ENCODE measurements at regions not wholly inside any gene's neighbourhood (a gene's known extent, or its start where the extent isn't known, plus 50 kb on each side); places are given as distances from the start of the nearest gene placed in this dataset.
"Not testable (repeated sequence)": the region's sequence is repeated elsewhere in the genome, so short reads cannot be mapped to it uniquely, and the experiment has no call there.

DNA sequence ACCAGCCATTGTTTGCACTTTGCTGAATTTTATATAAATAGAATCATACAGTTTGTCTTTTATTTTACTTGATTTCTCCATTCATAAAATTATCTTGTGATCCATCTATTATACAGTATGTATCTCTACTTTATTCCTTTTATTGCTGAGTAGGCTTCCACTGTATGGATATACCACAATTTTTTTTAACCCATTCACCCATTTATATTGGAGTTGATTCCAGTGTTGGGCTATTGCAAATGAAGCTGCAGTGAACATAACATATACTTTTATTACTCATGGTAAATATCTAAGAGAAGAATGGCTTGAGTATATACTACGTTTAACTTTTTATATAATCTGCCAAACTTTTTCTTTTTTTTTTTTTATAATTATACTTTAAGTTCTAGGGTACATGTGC lies 463.6 kb downstream of the ETNK1 start:
- no peak for DNase-seq

DNA sequence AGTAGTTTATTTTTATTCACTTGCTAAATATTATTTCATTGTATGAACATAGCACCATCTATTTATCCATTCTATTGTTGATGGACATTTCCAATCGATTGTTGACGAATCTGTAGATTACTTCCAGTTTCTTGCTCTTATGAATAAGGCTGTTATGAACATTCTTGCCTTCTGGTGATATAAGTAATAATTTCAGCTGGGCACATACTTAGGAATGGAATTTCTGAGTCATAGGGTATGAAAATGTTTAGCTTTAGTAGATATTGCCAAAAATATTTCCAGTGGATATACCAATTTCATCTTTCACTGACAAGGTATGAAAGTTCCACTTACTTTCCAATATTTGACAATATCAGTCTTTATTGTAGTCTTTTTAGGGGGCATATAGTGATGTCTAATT lies 468.5 kb downstream of the ETNK1 start:
- no peak for DNase-seq

DNA sequence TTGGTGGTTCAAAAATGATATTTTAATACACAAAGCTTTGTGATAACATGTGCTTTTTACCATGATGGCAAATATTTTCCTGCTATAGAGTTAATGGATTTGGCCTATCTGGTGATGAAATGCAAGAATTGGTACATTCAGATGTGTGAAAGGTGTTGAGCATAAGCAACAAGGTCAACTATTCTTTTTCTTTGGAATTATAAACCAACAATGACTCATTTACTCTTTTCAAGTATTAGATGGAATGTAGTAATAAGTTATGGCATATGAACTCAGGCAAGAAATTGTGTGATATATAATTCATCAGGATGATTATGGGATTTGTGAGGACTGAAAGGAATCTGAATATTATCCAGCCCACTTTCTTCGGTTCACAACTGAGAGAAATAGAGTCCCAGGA lies 471.4 kb downstream of the ETNK1 start:
- no peak for DNase-seq

DNA sequence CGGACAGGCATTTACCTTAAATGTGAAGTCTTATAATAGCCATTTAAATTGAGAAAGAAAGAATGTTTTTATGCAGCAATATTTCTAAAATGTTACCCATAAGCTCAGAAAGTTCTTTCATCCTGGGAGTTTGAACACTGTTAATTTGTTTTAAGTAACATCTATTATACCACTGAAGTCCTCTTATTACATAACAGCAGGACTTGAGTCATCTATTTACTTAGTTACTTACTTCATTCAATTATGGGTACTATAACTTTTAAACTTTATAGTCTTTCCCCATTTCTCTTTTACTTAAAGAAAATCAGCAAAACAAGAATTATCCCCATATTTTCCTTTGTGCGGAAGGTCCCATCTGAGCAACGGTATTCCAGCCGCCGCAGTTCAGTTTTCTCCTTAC lies 473.1 kb downstream of the ETNK1 start:
- no peak for DNase-seq

DNA sequence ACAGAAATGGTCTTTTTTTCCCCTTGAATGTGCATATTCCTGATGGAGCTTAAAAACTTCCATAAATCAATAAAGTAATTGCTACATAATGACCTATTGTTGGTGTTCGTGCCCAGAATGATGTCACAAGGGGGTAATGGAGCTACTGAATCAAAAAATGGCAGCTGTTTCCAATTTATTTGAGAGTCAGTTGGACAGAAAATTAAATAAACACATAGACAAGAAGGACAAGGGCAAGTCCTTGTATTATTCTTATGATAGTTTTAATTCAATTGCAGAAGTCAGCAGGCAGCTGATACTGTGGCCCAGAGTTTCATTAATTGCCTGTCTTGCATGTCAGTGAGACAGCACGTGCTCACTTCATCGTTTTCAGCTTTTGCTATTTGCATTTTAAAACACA lies 473.5 kb downstream of the ETNK1 start:
- DNase-seq, result no peak

DNA sequence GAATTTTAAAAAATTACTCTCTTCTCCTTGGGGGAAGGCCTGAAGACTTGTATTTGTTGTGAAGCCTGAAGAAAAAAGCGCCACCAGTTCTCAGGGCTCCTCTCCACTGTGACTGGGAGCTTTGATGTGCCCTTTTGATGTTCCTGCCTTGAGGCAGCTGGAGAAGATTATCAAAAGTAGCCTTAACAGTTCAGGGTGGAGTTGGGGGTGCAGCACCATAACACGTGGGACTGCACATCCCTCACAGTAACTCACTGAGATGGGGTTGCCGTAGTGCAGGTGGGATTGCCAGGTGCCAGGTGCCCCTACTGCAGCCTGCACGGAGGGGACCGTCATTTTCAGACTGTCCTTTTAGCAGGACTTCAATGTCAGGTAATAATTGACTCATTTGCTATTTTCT lies 474.1 kb downstream of the ETNK1 start:
- DNase-seq, result no peak

DNA sequence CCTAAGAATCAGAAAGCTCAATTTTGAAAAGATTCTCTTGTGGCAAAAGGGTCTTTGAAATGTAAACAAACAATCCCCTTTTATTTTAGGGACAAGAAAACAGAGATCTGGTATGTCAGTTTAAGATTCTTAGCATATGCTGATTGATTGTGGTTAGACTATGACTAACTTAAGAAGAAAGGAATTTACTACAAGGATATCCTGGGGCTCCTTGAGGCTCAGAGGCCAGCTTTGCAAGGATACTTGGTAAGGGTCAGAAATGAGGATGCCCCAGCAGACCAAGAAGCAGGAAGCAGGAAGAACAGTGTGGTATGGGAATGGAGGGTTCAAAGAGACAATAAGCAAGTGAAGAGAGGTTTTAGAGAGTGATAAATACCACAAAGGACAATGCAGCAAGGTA lies 474.6 kb downstream of the ETNK1 start:
- no peak for DNase-seq

DNA sequence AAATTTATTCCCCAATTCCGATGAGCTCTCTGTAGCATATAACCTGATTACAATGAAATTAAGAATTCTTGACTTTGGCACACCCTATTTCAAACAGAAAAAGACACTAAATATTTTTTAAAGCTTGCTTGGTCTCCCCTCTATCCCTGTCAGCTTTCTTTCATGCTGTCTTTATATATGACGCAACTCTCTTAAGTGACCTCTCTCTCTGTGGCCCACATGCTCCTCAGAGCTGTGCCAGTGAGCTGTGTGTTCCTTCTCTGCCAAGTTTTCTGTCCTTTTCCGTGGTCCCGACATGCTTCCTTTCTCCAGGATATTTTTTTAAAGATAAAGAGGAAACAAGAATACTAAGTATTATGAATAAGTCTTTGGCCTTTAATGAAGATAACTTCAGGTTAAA lies 484.0 kb downstream of the ETNK1 start:
- no peak for DNase-seq

DNA sequence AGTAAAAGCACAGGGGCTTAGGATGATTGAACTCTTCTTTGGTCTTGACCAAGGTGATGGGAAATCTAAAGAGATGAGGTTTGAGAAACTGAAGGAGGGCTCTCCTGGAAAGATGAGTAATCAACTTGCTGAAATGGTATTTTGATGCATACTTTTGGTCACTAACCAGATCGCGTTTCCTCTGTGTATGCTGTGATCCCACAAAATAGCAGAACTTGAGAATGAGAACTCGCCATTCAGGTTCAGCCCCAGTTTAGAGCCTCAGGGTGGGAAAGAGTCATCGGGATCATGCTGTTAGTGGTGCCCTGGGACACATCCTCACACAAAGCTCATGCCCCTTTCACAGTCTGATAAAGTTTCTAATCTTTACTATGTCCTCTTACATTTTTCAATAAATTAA lies 488.8 kb downstream of the ETNK1 start:
- no peak for DNase-seq

DNA sequence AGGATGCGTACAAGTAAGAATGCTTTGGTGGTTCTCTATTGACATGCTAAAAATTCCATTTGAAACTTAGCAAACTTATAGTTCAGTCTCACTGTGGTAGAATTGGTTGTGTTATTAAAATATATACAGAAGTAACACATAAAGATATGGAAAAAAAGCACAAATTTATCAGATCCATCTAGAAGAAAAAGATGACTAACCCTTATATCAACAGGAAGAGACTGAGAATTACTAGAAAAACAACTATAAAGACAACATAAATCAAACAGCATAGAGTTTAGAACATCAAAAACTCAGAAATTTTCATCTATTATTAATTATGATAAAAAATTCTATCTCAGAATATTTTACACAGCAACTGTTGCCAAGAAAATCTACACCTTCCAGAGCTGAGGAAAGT lies 491.0 kb downstream of the ETNK1 start:
- no peak for DNase-seq

DNA sequence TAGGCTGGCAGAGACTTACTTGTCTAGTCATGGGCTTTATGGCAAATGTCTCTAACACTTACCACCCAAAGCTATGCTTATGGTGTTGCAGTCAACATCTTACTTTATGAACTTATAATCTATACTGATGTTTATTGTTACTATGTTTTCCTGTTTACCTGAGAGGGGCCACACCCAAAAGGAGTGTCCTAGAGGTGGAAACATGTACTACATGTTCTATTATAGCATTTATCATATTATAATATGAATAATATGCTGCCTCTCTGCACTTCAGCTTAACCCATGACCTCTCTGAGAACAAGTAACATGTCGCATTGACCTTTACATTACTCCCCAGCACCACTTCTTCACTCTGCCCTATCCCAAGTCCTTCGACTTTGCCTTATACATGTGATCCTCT lies 501.8 kb downstream of the ETNK1 start:
- DNase-seq, result no peak

DNA sequence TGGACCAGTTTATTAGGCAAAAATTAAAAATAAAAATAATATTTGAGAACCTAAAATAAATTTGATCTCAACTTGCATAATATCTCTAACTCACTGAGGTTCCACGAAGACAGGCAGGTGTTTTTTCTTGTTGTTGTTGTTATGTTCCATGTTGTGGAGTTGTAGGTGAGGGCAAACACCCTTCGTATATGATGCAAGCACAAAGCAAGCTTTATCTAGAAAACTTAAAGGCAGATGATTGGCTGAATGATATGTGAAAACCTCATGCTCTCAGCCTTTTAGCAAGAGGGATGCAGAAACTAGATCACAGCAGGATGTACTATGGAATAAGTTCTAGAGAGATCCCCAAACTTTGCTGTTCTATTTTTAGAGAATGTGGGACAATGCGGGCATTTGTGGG lies 502.7 kb downstream of the ETNK1 start:
- DNase-seq, result no peak

DNA sequence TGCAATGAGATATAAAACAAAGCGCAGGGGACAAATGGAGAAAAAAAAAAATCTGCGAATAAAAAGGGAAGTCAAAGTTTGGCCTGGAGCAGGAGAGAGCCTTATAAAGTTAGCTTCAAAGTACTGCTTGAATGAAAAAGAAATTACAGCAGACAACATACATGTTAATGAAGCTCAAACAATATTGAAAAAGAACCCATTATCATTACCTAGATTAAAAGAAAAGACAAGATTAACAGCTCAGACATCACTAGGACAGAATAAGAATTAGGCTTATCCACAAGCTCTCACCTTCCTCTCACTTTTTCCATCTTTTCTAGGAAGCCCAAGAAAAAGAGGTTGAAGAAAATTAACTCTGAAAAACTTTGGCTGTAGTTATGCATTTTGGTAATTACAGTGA lies 503.5 kb downstream of the ETNK1 start:
- DNase-seq, result no peak

DNA sequence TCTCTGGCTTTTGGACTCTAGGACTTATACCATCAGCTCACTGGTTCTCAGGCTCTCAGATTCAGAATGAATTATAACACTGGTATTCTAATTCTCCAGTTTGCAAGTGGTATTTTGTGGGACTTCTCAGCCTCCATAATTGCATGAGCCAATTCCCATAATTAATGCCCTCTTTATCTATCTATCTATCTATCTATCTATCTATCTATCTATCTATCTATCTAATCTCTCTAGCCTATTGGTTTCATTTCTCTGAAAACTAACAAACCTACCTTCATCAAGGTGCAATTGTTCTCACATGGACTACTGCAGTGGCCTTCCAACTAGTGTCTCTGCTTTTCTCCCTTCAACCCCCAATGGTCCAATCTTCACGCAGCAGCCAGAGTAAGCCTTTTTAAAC lies 507.4 kb downstream of the ETNK1 start:
- no peak for DNase-seq

DNA sequence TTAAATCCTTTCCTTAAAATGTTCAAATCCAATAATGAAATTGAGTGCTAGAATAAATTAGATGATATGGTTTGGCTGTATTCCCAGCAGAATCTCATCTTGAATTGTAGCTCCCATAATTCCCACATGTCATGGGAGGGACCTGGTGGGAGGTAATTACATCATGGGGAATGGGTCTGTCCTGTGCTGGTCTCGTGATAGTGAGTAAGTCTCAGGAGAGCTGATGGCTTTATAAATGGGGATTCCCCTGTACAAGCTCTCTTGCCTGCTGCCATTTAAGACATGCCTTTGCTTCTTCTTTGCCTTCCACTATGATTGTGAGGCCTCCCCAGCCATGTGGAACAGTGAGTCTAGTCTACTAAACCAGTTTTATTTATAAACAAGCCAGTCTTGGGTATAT lies 508.5 kb downstream of the ETNK1 start:
- DNase-seq, result no peak

DNA sequence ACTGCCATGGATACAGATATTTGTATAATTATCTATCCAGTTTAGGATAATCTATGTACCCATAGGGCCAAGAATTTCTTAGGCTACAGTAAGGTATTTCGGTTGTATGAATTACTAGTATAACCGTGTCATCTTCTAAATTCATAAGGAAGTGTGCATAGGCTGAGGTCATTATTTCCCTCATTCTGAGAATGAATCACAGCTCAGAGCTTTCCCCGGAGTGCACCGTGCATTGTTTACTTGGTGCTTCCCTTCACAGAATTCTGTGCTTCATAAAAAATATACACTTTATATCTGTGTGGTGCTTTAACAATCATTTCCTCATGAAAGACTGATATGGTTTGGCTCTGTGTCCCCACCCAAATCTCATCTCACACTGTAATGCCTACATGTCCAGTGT lies 514.1 kb downstream of the ETNK1 start:
- DNase-seq, result no peak

DNA sequence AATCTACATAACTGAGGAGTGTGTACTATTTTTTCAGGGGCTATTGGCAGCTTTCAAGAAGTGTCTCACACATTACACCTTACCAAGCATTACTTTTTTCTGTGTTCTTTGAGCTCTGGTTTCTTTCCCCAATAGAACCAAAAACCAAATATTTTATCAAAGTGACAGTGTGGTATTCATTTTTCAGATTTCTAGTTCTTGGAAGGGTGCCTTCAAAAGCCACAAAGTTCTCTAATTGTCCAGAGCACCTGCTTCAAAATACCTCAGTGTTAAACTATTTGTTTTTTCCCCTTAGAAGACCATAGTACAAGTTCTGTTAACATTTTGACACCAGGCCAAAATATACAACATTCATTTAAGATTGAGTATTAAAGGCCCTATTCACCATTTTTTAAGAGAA lies 515.7 kb downstream of the ETNK1 start:
- DNase-seq, result no peak

DNA sequence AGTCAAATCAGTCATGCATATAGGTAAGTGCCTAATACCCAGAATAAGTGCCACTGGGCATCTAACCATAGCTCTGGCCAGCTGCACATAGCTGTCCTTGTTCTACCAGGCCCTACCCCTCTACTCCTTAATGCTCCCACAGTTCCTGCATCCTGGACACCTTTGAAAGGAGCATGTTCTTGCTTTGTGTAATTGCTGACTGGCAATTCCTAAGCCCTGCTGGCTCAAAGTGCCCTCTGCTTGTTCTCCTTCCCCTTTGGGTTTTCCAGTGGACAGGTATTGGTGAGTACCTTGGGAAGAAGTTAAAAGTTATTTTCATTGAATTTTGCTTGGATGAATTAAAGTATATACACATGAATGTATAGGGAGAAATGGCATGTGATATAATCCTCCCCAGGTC lies 516.4 kb downstream of the ETNK1 start:
- DNase-seq, result no peak

DNA sequence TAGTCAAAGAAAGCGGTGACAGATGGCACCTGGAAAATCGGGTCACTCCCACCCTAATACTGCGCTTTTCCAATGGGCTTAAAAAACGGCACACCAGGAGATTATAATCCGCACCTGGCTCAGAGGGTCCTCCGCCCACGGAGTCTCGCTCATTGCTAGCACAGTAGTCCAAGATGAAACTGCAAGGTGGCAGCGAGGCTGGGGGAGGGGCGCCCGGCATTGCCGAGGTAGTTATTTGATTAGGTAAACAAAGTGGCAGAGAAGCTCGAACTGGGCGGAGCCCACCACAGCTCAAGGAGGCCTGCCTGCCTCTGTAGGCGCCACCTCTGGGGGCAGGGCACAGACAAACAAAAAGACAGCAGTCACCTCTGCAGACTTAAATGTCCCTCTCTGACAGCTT lies 521.1 kb downstream of the ETNK1 start:
- DNase-seq, result not testable (repeated sequence)

DNA sequence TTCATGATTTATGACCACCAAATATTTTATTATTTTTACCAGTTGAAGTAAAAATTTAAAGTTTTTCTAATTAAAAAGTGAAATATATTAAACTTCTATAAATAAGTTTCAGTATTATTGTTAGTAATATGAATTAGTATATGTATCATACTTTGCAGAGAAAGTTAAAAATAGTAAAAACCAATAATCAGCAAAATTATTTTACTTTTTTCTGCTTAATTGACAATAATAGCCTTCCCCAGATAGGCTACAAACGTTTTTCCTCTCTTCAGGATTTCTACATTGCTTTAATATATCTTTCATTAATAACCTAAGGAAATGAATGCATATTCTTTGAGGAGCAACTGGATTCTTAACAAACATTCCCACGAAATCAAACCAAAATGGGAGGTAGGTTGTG lies 543.5 kb downstream of the ETNK1 start:
- DNase-seq, result no peak

DNA sequence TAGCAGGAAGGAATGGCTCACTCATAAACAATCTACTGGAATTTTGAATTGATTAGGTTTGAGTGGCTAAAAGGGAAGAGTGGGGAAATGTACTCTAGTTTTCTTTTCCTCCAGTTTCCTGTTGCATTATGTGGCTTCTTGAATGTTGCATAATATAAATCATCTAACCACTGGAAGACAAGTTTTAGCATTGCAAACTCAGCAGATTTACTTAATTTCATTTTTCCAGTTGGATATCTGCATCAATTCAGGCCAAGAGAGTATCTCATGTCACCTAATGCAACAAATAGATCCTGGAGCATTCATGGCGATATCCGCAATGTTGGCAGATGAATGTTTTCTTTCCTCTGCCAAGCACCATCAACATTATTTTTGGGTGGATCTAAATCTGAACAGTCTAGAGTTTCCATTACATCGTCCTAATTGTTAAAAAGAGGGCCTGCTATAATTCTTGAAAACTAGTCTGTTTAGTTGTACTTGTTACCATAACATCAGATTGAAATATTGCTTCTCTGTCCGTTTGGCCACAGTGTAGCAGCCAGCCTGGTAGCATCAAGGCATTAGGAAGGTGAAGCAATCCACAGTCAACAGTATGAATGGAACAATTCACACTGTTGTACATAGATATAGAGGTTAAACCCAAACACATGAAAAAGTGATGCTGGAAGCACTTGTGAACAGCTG lies 544.2 kb downstream of the ETNK1 start:
- DNase-seq, result no peak

DNA sequence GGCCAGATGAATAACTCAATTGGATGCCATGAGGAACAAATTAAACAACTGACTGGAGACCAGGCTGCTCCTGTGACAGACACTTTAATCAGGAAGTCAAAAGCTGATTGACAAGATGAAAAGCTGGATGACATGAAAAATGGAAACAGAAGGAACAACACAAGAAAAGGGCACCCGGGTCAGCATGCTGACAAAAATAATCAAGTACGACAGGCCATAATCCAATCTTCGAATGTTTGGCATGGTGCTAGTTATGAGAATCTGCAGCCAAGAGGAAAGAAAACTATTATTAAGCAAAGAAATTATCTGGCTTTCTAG lies 544.7 kb downstream of the ETNK1 start:
- no peak for DNase-seq

DNA sequence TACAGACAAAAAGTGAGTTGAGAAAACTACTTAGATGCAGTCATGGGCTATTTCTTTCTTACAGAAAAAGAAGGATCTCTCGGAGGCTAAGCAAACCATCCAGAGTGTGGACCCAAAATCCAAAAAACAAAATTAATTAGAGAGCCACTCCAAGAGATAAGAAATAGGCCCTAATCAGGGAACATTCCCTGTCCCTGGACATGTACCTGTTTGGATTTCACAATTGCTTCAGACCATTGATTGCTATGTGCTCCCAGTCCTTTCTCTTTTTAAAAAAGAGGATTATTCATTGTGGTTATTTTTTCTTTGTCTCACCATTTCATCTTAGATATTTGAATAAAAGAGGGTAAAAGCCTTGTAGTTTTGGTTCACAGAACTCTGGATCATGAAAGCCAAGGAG lies 549.9 kb downstream of the ETNK1 start:
- DNase-seq, result no peak

DNA sequence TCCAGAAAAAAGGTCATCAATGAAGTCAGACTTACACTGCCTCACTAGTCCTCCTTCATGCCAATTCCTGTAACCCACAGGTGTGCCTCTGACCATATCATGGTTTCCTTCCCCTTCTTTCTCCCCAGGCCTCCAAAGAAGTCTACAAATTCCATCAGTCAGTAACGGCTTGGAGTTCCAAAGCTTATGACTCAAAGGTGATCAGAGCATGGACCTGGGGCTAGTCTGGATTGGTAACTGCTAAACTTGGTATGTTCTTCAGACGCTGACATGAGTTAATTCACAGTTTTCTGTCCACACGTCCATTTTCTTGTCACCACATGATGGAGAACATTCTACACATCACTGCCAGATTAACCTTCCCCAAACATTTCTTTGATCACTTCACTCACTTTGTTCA lies 560.4 kb downstream of the ETNK1 start:
- no peak for DNase-seq

DNA sequence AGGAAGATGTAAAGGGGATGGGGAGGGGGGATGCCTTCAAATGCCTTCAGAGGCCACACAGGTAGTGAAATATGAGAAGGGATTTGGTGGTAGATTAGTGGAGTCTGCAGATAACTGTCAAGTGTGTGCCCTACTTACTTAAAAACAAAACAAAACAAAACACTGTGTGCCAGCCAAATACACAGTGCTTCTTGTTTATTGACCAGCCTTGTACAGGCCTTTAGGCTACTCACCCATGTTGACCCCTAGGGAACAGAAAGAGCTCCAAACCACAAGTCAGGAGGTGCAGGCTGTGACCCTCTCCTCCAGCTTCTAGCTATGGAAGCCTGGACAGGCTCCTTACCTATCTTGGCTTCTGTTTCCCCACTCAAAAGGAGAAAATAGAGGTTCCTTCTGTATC lies 562.0 kb downstream of the ETNK1 start:
- DNase-seq, result no peak

DNA sequence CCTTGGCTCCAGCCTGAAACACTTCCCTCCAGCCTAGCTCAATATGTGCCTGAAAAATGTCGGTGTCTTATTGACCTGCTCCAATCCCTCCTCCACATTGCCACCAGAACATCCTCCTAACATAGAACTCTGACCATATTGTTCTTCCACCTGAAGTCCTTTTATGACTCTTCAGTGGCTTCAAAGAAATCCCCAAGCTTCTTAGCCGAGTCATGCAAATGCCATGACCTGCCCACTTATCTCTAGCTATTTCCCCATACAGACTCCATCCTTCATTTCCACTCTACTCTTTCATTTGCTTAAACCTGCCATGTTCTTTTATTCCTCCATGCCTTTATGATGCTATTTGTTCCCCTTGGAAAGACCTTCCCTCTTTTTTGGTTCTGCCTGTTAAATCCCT lies 568.6 kb downstream of the ETNK1 start:
- no peak for DNase-seq

All from right kidney (tissue), 1 donor.